HG03439 (cell line): ENCODE measurements at regions not wholly inside any gene's neighbourhood (a gene's known extent, or its start where the extent isn't known, plus 50 kb on each side); places are given as distances from the start of the nearest gene placed in this dataset.
"Not testable (repeated sequence)": the region's sequence is repeated elsewhere in the genome, so short reads cannot be mapped to it uniquely, and the experiment has no call there.

Source experiments
- ATAC-seq: cut with Tn5 transposase; IDR thresholded peaks from one replicate; pipeline ENCODE4 v1.9.1; 2021; ENCODE audit warnings: mild to moderate bottlenecking, moderate library complexity; ENCODE audit not compliant: unreplicated experiment

- no peak for ATAC-seq
Observed at GRCh38 chr5:99034336-99034735, 105.5 kb upstream of the CHD1 start.

DNA sequence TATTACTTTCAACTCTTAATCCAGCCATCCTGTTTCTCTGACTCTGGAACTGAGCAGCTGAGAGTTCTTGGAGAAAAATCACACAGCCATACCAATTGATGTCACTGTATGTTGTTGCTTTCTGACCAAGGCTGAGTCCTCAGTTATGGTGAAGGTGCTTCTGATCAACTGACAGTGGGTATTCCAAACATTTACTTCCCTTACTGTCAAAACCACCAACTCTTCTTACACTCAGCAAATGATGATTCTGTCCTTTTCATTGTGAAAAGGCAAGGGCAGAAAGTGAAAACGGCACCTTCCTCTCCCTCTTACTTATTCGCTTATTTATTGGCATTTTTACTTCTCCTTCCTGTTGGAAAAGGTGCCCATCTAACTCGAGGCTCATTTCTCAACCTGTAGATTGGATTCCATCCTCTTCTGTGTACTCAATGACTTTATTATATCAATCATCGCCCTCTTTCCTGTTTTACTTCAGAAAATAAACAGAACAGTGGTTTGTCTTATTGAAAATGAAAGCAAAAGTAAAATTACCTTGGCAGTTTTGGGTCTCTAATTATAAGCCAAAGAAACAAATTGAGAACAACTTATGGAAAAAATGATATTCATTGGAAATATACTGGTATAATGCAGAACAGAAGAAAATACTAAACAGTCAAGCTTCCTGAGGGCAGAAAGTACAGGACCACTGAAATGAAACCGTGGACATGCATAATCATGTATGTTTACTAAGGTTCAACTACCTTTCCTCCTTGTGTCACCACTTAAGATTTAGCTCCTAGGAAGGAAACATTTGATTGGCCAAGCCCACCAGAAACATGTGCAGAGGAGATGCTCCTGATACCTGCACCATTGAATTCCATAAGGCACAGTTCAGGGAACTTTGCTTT is 104.5 kb upstream of the CHD1 start:
- peak; percentile 32 for ATAC-seq

DNA sequence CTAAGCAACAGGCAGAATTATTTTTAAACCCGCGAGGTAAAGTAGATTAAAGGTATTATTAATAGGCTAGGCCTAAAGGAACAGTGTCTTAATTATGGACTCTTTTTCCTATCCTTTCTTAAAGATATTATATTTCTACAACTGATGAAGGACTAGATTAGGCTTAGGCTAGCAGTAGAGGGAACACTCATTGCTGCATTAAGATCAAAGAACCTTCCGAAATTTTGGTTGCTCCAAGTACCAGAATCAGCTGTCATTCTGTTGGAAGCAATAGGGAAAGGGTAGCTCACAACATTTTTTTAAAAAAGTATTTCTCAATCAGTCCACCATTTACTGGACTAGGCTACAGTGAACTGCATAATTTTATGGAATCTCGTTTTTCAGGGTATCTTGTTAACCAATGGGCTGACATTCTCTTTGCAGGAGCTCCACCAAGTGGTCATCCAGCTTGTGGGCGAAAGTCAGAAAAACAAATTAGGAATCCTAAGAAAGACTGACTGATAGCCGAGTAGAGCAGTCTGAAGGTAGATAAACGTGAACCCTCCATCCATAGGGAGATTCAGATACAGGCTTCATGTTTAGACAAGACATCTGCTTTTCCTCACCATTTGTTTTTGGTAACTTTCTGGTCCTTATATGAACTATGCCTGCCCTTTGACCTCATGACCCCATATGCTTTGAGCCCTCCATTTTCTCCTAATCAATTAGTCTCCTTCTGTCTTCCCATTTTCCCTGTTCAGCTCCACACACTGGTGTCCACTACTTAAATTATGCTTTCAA is 103.6 kb upstream of the CHD1 start:
- no peak for ATAC-seq

DNA sequence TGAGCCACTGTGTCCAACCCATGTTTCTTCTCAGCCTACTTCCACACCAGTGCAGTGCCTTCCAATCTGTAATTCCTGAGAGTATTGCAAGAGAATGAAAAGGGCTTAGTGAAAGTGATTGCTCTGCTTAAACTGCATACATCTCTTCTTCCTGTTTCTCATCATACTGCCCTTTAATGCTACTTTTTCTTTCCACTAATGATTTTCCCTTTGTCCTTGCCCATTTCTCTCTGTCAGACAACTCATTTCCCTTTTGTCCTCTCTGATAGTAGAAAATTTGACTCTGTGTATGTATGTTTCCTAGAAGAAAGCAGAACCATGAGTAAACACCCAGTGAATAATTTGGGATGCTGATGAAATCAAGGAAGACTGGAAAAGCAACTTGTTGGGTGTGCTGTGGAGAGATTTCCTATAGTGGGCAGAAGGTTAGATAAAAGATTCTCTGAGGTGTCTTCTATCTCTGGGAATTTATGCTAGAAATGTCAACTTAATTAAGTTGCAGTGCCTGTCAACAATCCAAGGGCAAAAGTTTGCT is 102.2 kb upstream of the CHD1 start:
- ATAC-seq, result no peak

DNA sequence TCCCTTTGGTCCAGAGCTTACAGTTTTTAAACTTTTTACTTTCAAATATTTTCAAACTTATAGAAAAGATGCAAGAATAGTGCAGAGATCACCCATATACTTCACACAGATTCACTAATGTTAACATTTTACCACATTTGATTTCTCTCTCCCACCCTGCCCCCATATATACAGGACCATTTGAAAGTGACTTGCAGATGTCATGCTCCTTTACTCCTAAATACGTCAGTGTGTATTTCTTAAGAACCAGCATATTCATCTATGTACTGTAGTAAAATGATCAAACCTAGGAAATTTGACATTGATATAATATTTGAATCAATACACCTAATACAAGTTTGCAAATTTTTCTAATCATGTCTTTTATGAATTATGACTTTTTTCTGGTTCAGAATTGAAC is 100.4 kb upstream of the CHD1 start:
- ATAC-seq, result no peak

DNA sequence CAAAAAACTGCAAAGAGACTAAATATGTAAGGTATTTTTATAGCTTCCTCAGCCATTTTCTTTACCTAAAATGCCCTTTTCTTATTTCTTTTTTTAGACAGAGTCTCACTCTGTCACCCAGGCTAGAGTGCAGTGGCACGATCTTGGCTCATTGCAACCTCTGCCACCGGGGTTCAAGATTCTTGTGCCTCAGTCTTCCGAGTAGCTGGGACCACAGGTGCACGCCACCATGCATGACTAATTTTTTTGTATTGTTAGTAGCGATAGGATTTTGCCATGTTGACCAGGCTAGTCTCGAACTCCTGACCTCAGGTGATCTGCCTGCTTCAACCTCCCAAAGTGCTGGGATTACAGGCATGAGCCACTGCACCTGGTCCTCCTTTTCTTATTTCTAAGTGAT is 99.4 kb upstream of the CHD1 start:
- not testable (repeated sequence) for ATAC-seq

- no peak for ATAC-seq
Observed at GRCh38 chr5:99025298-99026045, 96.7 kb upstream of the CHD1 start.

GRCh38 chr5:99023330-99023729 is 94.5 kb upstream of the CHD1 start:
- no peak for ATAC-seq

DNA sequence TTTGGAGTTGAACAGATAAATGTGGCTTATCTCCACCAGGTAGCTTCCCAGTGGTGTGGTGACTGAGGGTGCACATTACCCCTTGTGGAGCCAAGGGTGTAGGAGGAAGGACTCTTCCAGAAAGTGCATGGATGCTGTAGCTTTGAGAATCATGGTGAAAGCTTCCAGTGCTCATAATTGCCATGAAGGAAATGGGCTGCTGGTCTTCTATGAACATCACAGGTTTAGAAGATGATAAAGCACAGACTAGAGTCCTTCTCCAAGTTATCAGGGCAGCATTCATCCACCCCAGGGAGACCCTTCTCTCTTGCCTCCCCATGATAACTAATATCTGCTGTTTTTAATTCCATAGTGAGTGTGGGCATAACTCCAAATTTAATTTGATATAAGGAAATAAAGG is 93.4 kb upstream of the CHD1 start:
- ATAC-seq, result no peak

DNA sequence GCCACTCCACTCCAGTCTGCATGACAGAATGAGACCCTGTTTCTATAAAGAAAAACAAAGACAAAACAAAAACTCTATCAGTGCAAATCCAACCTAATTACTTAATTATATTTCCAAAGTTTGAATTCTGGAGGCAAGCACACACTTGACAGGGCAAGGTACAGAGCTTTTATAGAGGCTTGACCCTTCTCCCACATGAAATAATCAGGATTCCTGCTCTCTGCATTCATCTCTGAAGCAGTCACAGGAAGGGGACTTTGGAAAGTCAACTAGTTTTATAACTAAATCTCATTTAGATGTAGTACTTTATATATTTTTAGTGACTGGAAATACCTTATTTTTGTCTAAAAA is 91.9 kb upstream of the CHD1 start:
- ATAC-seq, result no peak

GRCh38 chr5:99019812-99020697 is 91.2 kb upstream of the CHD1 start:
- ATAC-seq, result no peak

DNA sequence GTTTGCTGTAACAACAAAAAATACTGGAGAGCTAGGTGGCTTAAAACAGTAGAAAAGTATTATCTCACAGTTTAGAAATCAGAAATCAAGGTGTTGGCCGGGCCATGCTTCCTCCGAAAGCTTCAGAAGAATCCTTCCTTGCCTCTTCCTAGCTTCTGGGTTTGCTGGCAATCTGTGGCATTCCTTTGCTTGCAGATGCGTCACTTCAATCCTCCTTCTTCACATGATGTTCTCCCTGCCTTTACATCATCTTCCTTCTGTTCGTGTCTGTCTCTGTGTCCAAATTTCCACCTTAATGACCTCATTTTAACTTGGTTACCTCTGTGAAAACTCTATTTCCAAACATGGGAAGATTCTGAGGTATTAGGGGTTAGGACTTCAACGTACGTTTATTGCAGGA is 90.4 kb upstream of the CHD1 start:
- no peak for ATAC-seq

DNA sequence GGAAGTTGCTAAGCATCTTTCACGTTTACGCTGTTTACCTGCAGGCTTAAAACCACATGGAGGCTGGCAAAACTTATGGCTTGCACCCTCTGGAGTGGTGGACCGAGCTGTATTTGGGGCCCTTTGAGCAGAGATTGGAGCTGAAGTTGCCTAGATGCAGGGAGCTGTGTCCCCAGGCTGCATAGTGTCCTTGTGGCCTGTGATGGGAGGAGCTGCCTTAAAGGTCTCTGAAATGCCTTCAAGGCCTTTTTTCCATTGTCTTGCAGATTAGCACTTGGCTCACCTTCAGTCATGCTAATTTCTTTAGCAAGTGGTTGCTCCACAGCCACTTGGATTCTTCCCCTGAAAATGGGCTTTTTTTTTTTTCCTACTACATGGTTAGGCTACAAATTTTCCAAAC is 81.5 kb upstream of the CHD1 start:
- ATAC-seq, result no peak

DNA sequence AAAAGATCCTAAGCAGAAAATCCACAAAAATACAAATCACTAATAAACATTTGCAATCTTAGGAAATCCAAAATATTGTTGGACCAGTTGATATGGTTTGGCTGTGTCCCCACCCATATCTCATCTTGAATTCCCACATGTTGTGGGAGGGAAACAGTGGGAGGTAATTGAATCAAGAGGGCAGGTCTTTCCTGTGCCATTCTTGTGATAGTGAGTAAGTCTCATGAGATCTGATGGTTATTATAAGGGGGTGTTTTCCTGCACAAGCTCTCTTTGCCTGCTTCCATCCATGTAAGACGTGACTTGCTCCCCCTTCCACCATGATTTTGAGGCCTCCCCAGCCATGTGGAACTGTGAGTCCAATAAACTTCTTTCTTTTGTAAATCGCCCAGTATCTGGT is 79.2 kb upstream of the CHD1 start:
- ATAC-seq, result not testable (repeated sequence)

GRCh38 chr5:99005506-99005905 is 76.7 kb upstream of the CHD1 start:
- peak; percentile 11 for ATAC-seq

DNA sequence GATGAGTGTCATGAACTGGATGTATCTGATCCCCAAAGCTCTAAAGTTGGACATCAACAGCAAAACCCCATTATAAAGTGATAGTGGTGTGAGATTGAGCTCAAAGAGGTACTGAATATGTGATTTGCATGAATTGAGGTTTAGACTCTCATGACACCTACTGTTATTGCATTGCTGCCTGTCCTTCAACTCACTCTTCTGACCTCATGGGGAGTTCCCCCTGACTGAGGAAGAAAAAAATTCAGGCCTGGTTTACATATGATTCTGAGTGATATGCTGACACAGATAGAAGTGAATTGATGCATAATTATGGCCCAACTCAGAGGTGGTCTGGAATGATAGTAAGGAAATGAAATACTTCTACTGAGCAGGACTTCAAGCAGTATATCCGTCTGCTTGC is 76.2 kb upstream of the CHD1 start:
- peak; percentile 100 for ATAC-seq

GRCh38 chr5:99000876-99001275 is 72.1 kb upstream of the CHD1 start:
- ATAC-seq, result no peak

DNA sequence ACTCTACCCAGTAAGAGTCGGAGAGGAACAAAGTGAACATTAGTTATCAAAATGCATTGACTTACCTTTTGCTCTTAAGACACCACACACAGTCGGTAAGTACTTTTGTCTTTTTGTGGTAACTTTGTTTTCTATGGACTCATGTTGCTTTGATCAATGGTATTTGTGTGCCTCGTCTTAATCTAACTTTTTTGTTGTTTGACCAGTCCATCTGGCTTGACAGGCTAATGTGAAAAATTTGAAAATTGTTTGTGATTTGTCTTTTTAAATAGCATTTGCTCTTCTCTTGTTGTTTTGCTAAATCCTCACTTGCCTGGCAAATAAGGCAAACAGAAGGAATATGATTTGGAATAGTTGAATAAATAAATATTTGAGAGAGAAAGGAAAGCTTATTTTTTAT is 71.4 kb upstream of the CHD1 start:
- ATAC-seq, result no peak

DNA sequence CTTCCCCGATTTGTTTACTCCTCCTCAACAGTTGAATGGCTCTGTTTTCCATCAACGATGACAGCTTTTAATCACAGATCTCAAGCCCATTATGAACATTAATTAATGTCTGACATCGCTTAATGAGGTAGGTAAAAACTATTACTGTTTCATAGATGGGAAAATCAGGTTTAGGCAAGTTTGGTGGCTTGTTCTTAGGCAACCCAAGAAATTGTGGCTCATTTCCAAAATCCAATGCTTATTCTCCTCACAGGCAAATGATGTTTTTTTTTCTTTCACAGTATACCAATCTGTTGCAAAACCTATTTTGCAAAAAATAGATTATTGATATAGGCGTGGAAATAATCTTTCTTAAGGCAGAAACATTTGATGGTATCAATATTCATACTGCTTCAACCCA is 70.8 kb upstream of the CHD1 start:
- no peak for ATAC-seq

DNA sequence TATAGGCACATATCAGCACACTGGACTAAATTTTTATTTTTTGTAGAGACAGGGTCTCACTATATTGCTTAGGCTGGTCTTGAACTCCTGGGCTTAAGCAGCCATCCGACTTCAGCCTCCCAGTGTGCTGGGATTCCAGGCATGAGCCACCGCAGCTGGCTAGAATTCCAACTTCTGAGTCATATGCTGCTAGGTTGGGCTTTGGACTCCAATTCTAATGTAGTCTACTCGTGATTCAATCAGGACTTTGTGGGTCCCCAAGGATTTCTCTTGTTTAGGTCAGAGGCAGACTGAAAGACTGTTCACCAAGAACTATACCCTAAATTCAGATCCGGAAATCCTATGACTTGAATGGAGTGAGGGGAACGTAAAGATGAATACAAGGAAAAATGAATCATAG is 68.2 kb upstream of the CHD1 start:
- ATAC-seq, result no peak
